Activated T-cell treated with anti-CD3 and anti-CD28 coated beads for 48 hours (primary cell): ENCODE measurements at regions not wholly inside any gene's neighbourhood (a gene's known extent, or its start where the extent isn't known, plus 50 kb on each side); places are given as distances from the start of the nearest gene placed in this dataset.

Experiments used
- DNase-seq: peaks from one replicate; pipeline ENCODE4 v3.0.0-alpha.2; 2020; ENCODE audit warnings: low read depth

- no peak for DNase-seq
Observed at GRCh38 chr20:39875492-39876110, 813.4 kb downstream of the MAFB start.

- DNase-seq, result peak; percentile 16
Observed at GRCh38 chr20:39874049-39874893, 814.8 kb downstream of the MAFB start.

- DNase-seq, result no peak
Observed at GRCh38 chr20:39873286-39873685, 815.8 kb downstream of the MAFB start.

GRCh38 chr20:39871013-39871412 is 818.0 kb downstream of the MAFB start:
- DNase-seq, result no peak

GRCh38 chr20:39865446-39865845 is 823.6 kb downstream of the MAFB start:
- DNase-seq, result no peak

GRCh38 chr20:39862470-39862891 is 826.6 kb downstream of the MAFB start:
- DNase-seq, result no peak

- no peak for DNase-seq
Observed at GRCh38 chr20:39861381-39861780, 827.7 kb downstream of the MAFB start.

- no peak for DNase-seq
Observed at GRCh38 chr20:39857835-39858234, 831.2 kb downstream of the MAFB start.

GRCh38 chr20:39857187-39857586 is 831.8 kb downstream of the MAFB start:
- DNase-seq, result no peak

GRCh38 chr20:39855799-39856198 is 833.2 kb downstream of the MAFB start:
- no peak for DNase-seq

- no peak for DNase-seq
Observed at GRCh38 chr20:39855056-39855455, 834.0 kb downstream of the MAFB start.

GRCh38 chr20:39853636-39854035 is 835.4 kb downstream of the MAFB start:
- DNase-seq, result no peak

GRCh38 chr20:39853050-39853449 is 836.0 kb downstream of the MAFB start:
- DNase-seq, result no peak

GRCh38 chr20:39851459-39851858 is 837.6 kb downstream of the MAFB start:
- no peak for DNase-seq

- no peak for DNase-seq
Observed at GRCh38 chr20:39850821-39851330, 838.2 kb downstream of the MAFB start.

- DNase-seq, result no peak
Observed at GRCh38 chr20:39850246-39850645, 838.8 kb downstream of the MAFB start.

- DNase-seq, result no peak
Observed at GRCh38 chr20:39849664-39850063, 839.4 kb downstream of the MAFB start.

GRCh38 chr20:39849171-39849570 is 839.9 kb downstream of the MAFB start:
- DNase-seq, result no peak

- no peak for DNase-seq
Observed at GRCh38 chr20:39839399-39840119, 849.5 kb downstream of the MAFB start.

- no peak for DNase-seq
Observed at GRCh38 chr20:39837561-39837960, 851.5 kb downstream of the MAFB start.

GRCh38 chr20:39835130-39835842 is 853.8 kb downstream of the MAFB start:
- no peak for DNase-seq

- DNase-seq, result no peak
Observed at GRCh38 chr20:39830903-39831302, 858.1 kb downstream of the MAFB start.
